Choroid plexus epithelial cell (primary cell): ENCODE measurements at regions not wholly inside any gene's neighbourhood (a gene's known extent, or its start where the extent isn't known, plus 50 kb on each side); places are given as distances from the start of the nearest gene placed in this dataset.
"Not testable (repeated sequence)": the region's sequence is repeated elsewhere in the genome, so short reads cannot be mapped to it uniquely, and the experiment has no call there.

Experiments
- DNase-seq: peaks from one replicate; pipeline ENCODE4 v3.0.0-alpha.2; 2010; ENCODE audit warnings: low read depth
- H3K4me3 ChIP-seq: 2 replicates; pipeline ENCODE4 v1.5.1; 2011; ENCODE audit warnings: low read depth, mild to moderate bottlenecking, control low read depth, low read length, moderate library complexity
- CTCF ChIP-seq: conservative IDR thresholded peaks from 2 replicates; pipeline ENCODE4 v1.5.1; 2011; ENCODE audit warnings: low read depth, mild to moderate bottlenecking, control low read depth, inconsistent platforms, low read length, moderate library complexity

- DNase-seq, result no peak
- H3K4me3 ChIP-seq, result no peak overlapping the region
- TF ChIP-seq CTCF, result no peak
These were observed 214.6 kb downstream of the RBM26 start for GRCh38 chr13:79191501-79191900.

DNA sequence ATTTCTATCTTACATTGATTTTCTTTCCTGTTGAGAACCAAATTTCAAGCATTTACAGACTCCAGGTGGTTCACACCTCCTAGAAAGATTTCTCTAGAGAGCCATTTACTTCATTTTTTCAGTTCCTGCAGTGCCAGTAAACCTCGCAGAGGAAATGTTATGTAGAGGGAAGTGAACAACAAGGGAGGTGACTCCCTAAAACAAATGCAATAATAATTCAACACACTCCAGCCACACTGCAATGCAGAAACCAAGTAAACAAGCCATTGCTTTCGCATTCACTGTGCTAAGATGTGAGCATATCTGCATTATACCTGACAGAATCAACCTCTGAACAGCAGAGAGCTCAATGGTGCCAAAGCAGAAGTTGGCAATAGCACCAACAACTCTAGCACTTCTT is 215.1 kb downstream of the RBM26 start:
- DNase-seq, result no peak
- TF ChIP-seq CTCF, result no peak
- H3K4me3 ChIP-seq, result no peak overlapping the region

DNA sequence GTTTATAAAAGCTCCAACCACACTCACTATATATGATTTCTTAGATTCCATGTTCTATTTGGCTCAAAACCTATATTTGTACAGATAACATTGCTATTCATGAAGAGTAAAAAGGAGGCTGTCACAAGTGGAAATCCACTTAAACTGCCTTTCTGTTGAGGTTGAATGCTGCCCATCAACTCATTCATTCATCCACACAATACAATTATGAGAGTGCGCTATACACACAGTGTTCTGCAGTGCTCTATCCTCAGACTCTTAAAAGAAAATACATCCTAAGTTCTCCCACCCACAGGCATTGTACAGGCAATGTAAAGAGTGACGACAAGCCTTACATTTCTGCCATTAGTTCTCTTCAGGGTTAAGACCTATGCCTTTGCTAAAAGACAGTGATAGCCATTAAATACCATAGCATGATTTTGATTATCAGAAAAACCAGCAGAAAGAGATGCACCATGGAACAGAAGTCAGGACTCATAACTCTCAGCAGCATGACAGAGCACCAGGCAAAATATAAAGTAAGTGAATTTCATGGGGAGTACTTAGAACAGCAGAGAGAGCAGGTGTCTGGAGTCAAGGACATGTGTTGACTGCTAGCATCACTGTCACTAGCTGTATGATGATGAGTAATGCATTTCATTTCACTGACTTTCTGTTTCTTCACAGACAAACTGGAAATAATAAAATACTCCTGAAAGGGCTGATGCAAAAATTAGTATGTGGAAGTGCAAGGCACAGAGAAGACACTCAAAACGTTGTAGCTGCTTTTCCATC is 218.0 kb downstream of the RBM26 start:
- no peak for TF ChIP-seq CTCF
- DNase-seq, result no peak
- H3K4me3 ChIP-seq, result no peak overlapping the region

GRCh38 chr13:79185580-79185979 is 220.5 kb downstream of the RBM26 start:
- no peak for DNase-seq
- H3K4me3 ChIP-seq, result no peak overlapping the region
- TF ChIP-seq CTCF, result no peak

DNA sequence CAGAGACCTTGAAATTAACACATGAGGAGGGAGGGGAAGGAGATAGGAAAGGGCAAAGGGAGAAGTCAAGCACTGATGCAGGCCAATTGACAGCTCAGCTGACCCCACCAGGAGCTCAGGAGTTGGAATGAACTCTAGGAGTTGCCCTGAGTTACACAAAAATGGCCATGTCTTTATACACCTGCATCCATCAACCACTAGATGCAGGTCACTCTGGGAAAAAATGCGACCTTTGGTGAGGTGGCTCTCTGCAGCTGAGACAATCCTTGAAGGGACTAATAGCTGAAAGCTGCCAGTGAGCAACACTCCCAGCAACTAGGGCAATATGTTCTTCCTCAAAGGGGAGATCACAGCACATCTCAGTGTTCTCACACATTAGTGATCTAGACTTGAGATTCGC is 222.8 kb downstream of the RBM26 start:
- no peak for DNase-seq
- no peak for TF ChIP-seq CTCF
- no peak overlapping the region for H3K4me3 ChIP-seq

GRCh38 chr13:79173691-79174090 is 232.4 kb downstream of the RBM26 start:
- H3K4me3 ChIP-seq, DNase-seq: not testable (repeated sequence)

DNA sequence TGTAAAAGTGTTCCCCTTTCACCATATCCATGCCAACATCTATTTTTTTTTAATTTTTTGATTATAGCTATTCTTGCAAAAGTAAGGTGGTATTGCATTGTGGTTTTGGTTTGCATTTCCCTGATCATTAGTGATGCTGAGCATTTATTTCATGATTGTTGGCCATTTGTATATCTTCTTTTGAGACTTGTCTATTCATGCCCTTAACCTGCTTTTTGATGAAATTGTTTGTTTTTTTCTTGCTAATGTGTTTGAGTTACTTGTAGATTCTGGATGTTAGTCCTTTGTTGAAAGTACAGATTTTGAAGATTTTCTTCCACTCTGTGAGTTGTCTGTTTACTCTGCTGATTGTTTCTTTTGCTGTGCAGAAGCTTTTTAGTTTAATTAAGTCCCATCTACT is 233.1 kb downstream of the RBM26 start:
- not testable (repeated sequence) for H3K4me3 ChIP-seq, DNase-seq

DNA sequence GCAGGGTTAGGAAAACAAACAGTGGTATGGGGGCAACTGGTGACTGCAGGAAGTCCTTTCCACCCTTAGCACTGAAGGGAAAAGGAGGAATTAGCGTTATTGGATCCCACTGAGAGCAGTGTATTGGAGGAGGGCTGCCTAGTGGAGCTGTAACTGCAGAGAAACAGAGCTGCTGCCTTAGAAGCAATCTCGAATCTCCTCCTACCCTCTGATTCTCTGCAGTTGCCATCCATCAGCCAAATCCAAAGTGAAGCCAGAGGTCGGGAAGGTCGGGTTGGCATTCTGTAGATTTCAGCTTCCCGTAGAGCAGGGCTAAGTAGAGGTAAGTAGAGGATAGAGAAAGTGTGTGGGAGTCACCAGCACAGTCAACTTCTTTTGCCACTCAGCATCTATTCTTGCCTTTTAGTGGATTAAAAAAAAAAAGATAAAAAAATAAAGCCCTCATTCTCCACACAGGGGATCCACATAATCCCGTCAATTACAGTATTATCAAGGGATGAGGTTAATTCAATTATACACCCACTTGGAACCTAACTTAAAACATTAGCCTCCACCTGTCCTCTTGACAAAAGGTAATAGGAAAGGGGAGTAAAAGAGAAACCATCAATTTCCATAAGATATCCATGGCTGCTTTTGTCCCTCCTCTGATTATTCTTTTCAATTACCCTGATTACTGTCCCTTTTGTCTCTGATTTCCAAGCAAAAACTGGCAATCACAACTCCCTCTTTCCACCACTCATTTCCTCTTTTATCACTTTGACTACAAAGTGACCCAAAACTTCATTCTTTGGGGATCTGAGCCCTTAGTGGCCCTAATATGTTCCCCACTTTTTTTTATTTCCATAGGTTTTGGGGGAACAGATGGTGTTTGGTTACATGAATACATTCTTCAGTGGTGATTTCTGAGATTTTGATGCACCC is 234.7 kb downstream of the RBM26 start:
- TF ChIP-seq CTCF, result no peak
- DNase-seq, result no peak
- H3K4me3 ChIP-seq, result no peak overlapping the region
